ENCODE measurements at regions not wholly inside any gene's neighbourhood (a gene's known extent, or its start where the extent isn't known, plus 50 kb on each side); places are given as distances from the start of the nearest gene placed in this dataset.

GRCh38 chr12:90188857-90189256 lies 480.2 kb upstream of the ATP2B1 start:
- DNase-seq = no peak

- DNase-seq = no peak
These were observed 474.6 kb upstream of the ATP2B1 start for GRCh38 chr12:90183201-90183600.

- DNase-seq = no peak
These were observed 472.6 kb upstream of the ATP2B1 start for GRCh38 chr12:90181216-90181615.

GRCh38 chr12:90174956-90175355 lies 466.3 kb upstream of the ATP2B1 start:
- no peak for DNase-seq

- DNase-seq = no peak
These were observed 465.5 kb upstream of the ATP2B1 start for GRCh38 chr12:90174198-90174510.

- DNase-seq = no peak
These were observed 465.0 kb upstream of the ATP2B1 start for GRCh38 chr12:90173499-90174197.

- DNase-seq = no peak
These were observed 463.9 kb upstream of the ATP2B1 start for GRCh38 chr12:90172524-90172923.

- no peak for DNase-seq
These were observed 462.1 kb upstream of the ATP2B1 start for GRCh38 chr12:90170740-90171139.

- no peak for DNase-seq
These were observed 459.0 kb upstream of the ATP2B1 start for GRCh38 chr12:90167518-90168208.

- DNase-seq = no peak
These were observed 458.0 kb upstream of the ATP2B1 start for GRCh38 chr12:90166671-90167070.

- no peak for DNase-seq
These were observed 457.4 kb upstream of the ATP2B1 start for GRCh38 chr12:90166012-90166411.

GRCh38 chr12:90163975-90164374 lies 455.3 kb upstream of the ATP2B1 start:
- DNase-seq = no peak

- no peak for DNase-seq
These were observed 445.2 kb upstream of the ATP2B1 start for GRCh38 chr12:90153827-90154226.

- DNase-seq = no peak
These were observed 444.4 kb upstream of the ATP2B1 start for GRCh38 chr12:90152897-90153624.

- DNase-seq = no peak
These were observed 442.9 kb upstream of the ATP2B1 start for GRCh38 chr12:90151491-90152015.

- no peak for DNase-seq
These were observed 440.8 kb upstream of the ATP2B1 start for GRCh38 chr12:90149453-90149852.

- DNase-seq = no peak
These were observed 420.9 kb upstream of the ATP2B1 start for GRCh38 chr12:90129366-90130030.

GRCh38 chr12:90128526-90128925 lies 419.9 kb upstream of the ATP2B1 start:
- no peak for DNase-seq

GRCh38 chr12:90126125-90126524 lies 417.5 kb upstream of the ATP2B1 start:
- DNase-seq = no peak

GRCh38 chr12:90124914-90125313 lies 416.3 kb upstream of the ATP2B1 start:
- DNase-seq = no peak

GRCh38 chr12:90124289-90124688 lies 415.7 kb upstream of the ATP2B1 start:
- DNase-seq = no peak

- DNase-seq = no peak
These were observed 414.0 kb upstream of the ATP2B1 start for GRCh38 chr12:90122681-90123080.

GRCh38 chr12:90120627-90121026 lies 412.0 kb upstream of the ATP2B1 start:
- DNase-seq = no peak
